ENCODE measurements at regions not wholly inside any gene's neighbourhood (a gene's known extent, or its start where the extent isn't known, plus 50 kb on each side); places are given as distances from the start of the nearest gene placed in this dataset.

GRCh38 chr5:98419825-98420224, 353.6 kb upstream of the RGMB start:
- CTCF ChIA-PET = no interaction called here
- DNase-seq (ENCODE audit: low spot score) = no peak
- POLR2A ChIA-PET (ENCODE audit: low non-redundant PET) = no interaction called here
- H3K36me3 ChIP-seq (ENCODE audit: insufficient read depth, low read length, poor library complexity, severe bottlenecking) = no peaks in the 10 kb centered on the region
- no peak for TF ChIP-seq EZH2 (IDR thresholded peaks at IDR 0.05; ENCODE audit: borderline replicate concordance, low read depth, low read length, poor library complexity, severe bottlenecking)
- TF ChIP-seq CTCF (conservative IDR thresholded peaks at IDR 0.05; ENCODE audit: low read depth, low read length) = no peak
- H3K9me3 ChIP-seq (ENCODE audit: low read depth, low read length, poor library complexity, severe bottlenecking) = no peaks in the 10 kb centered on the region
- intact Hi-C loops (cut with micrococcal nuclease; ENCODE audit: unreplicated experiment) = no loop called here
- no peak overlapping the region for H3K27ac ChIP-seq (ENCODE audit: low read depth, low read length, poor library complexity, severe bottlenecking)
- H3K27me3 ChIP-seq (replicated peaks; ENCODE audit: insufficient read depth, low read depth, low read length, poor library complexity) = no peaks in the 10 kb centered on the region
- H3K4me1 ChIP-seq (ENCODE audit: insufficient read depth, low read length, poor library complexity, severe bottlenecking) = no peaks in the 10 kb centered on the region
- no TSS peak for BruUV-seq (replicated peaks)
- no peak overlapping the region for H3K4me3 ChIP-seq (ENCODE audit: low read depth, low read length, poor library complexity, severe bottlenecking)

GRCh38 chr5:98424681-98425450, 348.6 kb upstream of the RGMB start:
- Histone ChIP-seq H3K4me1 (ENCODE audit: insufficient read depth, low read length, poor library complexity, severe bottlenecking) (no peaks in the 10 kb centered on the region), H3K4me3 (ENCODE audit: low read depth, low read length, poor library complexity, severe bottlenecking) (no peak overlapping the region), H3K36me3 (ENCODE audit: insufficient read depth, low read length, poor library complexity, severe bottlenecking) (no peaks in the 10 kb centered on the region), H3K9me3 (ENCODE audit: low read depth, low read length, poor library complexity, severe bottlenecking) (no peaks in the 10 kb centered on the region), H3K27me3 (replicated peaks; ENCODE audit: insufficient read depth, low read depth, low read length, poor library complexity) (no peaks in the 10 kb centered on the region), H3K27ac (ENCODE audit: low read depth, low read length, poor library complexity, severe bottlenecking) (no peak overlapping the region)
- no peak for DNase-seq (ENCODE audit: low spot score)
- TF ChIP-seq EZH2 (IDR thresholded peaks at IDR 0.05; ENCODE audit: borderline replicate concordance, low read depth, low read length, poor library complexity, severe bottlenecking) (no peak), CTCF (conservative IDR thresholded peaks at IDR 0.05; ENCODE audit: low read depth, low read length) (no peak)
- POLR2A ChIA-PET (ENCODE audit: low non-redundant PET) = no interaction called here
- intact Hi-C loops (cut with micrococcal nuclease; ENCODE audit: unreplicated experiment) = no loop called here
- no TSS peak for BruUV-seq (replicated peaks)
- CTCF ChIA-PET = no interaction called here

- no peak overlapping the region for H3K4me3 ChIP-seq (ENCODE audit: low read depth, low read length, poor library complexity, severe bottlenecking)
- H3K27me3 ChIP-seq (replicated peaks; ENCODE audit: insufficient read depth, low read depth, low read length, poor library complexity) = no peaks in the 10 kb centered on the region
- BruUV-seq (replicated peaks) = no TSS peak
- DNase-seq (ENCODE audit: low spot score) = no peak
- ChIA-PET CTCF (no interaction called here), POLR2A (ENCODE audit: low non-redundant PET) (no interaction called here)
- no peaks in the 10 kb centered on the region for H3K36me3 ChIP-seq (ENCODE audit: insufficient read depth, low read length, poor library complexity, severe bottlenecking)
- no peak overlapping the region for H3K27ac ChIP-seq (ENCODE audit: low read depth, low read length, poor library complexity, severe bottlenecking)
- TF ChIP-seq EZH2 (IDR thresholded peaks at IDR 0.05; ENCODE audit: borderline replicate concordance, low read depth, low read length, poor library complexity, severe bottlenecking) (no peak), CTCF (conservative IDR thresholded peaks at IDR 0.05; ENCODE audit: low read depth, low read length) (no peak)
- H3K9me3 ChIP-seq (ENCODE audit: low read depth, low read length, poor library complexity, severe bottlenecking) = no peaks in the 10 kb centered on the region
- H3K4me1 ChIP-seq (ENCODE audit: insufficient read depth, low read length, poor library complexity, severe bottlenecking) = no peaks in the 10 kb centered on the region
- intact Hi-C loops (cut with micrococcal nuclease; ENCODE audit: unreplicated experiment) = no loop called here
Observed at GRCh38 chr5:98425640-98426039, 347.8 kb upstream of the RGMB start.
